GM21515 (cell line): ENCODE measurements at regions not wholly inside any gene's neighbourhood (a gene's known extent, or its start where the extent isn't known, plus 50 kb on each side); places are given as distances from the start of the nearest gene placed in this dataset.

ENCODE experiments used
- ATAC-seq: cut with Tn5 transposase; IDR thresholded peaks from one replicate; pipeline ENCODE4 v1.9.1; 2021; ENCODE audit not compliant: unreplicated experiment

DNA sequence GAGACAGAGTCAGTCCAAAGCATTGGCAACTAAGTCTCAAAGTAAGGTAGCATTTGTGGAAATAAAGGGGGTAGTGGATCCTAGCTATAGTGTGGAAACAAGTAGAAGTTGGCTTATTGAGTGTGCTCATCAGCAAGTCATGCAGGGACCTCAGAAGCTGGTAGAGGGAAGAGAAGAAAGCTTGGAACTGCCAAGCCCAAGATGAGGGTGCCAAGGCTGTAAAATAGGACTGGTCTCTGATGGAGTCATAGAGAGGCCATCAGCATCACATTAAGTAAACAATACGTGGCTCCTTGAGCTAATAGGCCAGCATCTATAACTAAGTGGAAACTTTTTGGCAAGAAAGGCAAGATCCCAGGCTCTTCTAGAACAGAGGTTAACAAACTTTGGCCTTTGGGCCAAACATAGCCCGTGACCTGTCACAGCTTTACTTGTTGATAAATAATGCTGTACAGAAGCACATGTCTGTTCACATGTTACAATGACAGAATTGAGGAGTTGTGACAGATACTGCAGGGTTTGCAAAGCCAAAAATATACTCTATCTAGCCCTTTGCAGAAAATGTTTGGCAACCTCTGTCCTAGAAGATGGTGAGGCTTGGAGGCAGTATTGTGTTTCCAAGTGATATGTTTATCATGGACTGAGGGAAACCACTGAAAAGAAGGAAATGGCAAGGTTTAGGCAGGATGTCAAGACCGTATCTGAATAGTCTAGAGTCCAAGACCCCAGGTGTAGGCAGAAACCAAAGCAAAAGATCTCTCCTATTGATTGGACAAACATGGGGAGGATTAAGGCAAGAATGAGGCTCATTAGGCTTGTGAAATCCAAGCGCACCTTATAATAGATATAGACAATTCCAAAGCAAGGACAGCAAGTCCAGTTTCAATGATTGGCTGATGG, 62.5 kb upstream of the CD44 start:
- no peak for ATAC-seq

DNA sequence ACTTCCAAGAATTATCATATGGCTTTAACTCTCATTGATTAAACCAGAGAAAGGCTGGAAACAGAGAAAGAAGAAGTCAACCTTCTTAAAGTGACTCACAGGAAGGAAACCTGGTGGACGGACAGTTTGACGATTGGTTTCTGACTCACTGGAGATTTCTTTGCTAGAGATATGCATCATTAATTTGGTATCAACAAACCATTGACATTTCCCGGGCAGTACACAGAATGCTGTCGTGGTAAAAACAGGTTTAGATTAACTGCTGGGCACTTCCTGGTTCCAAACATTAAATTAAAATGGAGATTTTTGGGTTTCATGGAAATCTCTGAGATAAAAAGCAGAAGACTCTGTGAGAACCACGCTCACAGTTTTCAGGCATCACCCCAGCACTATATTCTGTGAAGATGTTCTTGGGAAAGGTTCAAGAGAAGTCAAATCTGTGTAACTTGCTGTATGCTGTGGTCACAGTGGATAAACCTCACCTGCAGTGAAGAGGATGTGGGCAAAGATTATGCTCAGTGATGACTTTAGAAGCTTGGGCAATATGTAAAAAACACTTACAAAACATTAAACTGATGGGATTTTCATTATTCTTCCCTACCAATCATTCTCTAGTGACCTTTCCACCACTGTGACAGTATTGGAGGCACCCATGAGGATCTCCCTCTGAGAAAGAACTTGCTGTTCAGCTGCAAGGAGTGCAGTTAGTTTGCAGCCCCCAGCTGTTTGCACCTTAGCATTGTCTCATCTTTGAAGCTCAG, 61.1 kb upstream of the CD44 start:
- ATAC-seq: peak; percentile 43

DNA sequence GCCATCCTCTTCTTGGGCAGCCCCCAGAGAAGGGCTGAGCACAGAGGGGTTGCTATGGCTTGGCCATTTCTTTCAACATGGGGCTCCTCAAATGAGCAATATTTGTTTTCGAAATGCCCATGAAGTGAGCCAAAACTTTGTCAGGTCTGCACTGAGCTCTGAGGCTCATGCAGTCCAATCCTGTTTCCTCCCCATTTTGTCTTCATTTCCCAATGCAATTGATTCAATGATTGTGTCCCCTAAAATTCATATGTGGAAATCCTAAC, 60.6 kb upstream of the CD44 start:
- ATAC-seq: no peak

DNA sequence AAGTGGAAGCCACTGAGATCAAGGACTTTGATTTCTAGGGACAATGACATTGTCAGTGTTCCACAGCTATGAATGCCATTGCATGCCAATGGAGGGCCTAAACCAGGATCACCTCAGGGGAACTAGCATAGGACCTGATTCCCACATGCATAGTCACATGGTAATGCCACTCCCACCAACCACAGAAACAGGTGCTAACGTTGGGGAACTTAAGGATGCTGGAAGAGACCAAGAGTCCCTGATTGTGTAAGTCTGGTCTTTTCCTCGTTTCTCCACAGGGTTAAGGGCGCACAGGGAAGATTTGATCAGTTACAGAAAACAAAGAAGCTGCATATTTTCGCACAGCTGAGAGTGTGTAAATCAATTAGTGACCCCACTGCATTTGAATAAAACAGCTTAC, 59.4 kb upstream of the CD44 start:
- ATAC-seq: no peak

DNA sequence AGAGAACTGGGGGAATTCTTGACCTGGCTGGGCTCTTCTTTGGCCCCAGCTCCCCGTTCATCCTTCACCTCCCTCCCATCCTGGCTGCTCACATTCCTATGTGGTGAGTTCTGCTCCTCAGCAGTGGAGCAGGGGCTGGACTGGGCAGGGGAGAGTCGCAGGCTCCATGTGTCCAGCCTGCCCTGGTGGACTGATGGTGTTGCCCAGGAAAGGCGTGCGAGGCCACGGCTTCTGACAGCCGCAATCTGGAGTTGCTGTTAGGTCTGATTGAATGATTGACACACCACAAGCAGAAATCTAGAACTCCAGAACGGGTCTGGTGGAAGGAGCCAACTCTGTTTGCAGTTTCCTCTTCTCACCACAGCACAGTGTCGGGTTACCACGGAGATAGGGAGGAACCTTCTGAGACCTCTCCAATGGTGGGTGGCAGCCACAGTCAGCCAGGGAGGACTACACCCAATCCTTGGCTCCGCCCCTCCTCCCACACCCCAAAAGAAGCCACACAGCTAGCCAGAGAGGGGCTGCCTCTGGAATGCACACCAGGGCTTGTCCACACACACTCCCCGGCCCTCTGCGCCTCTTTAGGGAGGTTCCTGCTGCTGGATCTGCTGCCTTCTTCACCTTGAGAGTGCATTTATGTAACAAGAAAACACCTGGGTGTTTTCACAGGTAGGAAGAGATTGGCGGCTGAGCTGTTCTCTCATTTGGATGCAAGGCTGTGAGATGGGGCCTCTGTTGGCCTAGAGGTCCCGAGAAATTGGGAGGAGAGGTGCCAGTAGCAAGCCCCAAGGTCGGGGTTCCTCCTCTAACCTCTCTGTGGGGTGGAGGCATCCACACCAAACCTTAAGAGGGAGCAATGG, 56.4 kb upstream of the CD44 start:
- ATAC-seq: peak; percentile 79

DNA sequence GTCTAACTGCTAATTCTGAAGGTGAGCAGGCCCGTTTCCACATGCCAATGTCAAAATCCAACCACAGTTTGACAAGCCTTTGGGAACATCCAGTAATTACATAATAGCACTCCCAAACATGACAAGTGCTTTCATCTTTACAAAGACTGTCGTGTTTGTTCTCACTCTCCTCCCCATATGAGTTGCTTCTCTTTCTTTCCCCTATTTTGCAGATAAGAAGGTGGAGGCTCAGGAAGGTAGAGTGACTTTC, 55.9 kb upstream of the CD44 start:
- no peak for ATAC-seq

DNA sequence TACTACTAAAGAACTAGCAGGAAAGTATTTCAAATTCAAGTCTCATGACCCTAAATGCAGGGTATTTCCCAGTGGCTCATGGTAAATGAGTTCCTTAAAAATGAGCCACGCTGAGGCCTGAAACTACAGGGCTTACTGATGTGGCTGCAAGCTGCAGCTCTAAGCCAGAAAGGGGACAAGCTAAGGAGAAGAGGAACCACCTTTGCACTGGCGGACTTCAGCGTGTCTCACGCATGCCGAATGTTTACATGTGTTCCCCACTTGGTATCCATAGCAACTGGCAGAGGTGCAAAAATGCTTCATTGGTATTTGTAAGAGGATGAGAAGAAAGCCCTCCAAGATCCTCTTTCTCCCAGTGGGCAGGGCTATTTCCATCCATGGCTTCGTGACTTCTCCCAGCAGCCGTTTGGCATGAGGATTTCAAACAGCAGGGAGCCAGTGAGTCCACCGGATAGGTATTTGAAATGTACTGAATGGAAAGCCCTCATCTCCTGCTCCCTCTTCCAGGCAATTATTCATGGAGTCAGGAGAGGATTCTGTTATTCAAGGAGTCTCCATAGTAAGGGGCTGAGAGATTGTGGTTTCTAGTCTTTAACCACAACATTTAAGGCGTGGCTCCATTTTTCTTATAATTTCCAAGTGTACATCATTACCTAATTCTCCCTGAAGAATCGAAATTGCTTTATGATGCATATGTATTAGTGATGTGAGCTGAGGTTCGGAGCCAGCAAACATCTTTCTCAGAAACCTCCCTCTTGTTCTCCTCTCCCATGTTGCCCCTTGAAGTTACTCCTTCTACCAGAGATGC, 55.3 kb upstream of the CD44 start:
- ATAC-seq: peak; percentile 60

DNA sequence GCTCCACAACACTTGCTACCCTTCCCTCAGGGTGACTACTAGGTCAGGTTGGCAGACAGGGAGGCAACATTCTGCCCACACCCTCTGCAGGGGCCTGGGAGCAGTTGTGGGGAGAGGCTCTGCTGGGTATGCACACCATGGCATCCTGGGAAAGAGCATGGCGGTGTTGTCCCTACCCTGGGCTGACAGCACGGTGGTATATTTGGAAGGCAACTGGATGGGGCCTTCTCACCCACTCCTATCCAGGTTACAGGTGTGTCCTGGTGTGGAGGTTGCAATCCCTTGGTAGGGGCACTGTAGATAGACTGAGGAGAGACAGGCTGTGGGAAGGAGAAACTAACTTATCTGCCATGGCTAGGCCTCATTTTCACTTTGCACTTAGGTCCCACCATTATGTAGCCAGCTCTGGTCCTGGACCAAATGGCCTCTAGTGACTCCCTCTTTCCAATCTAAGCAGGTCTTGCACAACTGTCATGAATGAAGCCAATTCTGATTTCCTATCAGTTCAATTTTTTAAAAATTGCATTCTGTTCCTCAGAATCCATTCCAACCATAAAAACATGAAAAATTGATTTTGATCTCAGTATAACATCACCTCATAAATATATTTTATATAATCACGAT, 54.0 kb upstream of the CD44 start:
- no peak for ATAC-seq

DNA sequence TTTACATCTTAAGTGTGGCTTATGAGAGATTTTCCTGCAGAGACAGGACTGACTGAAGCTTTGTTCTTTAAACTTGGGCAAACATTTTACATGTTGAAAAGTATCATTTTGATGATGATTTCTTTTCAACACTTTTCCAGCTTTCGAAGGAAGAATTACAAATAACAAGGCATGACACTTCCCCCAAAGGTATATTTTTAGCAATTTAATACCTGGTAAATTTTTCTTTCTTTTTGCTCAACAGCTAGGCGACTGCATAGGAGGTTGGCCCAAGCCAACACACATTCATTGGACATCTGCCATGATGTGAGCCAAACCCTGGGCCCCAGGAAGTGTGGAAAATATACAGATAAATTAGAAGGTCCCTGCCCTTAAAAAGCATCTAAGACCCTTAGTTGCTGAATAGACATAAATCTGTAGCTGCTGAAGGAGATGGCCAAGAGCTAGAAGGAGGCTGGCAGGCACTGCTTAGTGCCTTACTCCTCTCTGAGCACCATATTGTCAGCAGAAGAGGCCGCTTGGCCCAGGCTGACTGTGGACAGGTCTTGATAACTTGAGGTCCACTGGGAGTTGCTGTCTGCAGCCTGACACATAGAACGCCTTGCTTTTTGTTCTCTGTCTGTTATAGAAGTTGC, 53.3 kb upstream of the CD44 start:
- ATAC-seq: no peak

DNA sequence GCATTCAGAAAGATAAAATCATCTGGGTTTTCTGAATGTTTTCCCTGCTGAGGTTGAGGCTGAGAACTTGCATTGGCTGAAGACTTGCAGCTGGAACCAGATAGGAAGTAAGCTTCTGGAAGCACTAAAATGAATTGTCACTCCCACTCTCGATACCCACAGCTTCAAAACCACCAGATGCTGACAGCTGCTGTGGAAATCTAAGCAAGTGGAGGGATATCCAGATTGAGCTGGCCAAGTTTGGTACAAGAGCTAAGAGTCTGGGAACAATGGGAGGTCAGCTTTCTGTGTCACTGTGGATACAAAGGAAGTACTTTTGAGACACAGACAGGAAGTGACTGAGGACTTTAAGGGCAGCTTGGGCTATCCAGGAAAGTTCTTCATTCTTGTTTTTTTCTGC, 51.3 kb upstream of the CD44 start:
- ATAC-seq: no peak

DNA sequence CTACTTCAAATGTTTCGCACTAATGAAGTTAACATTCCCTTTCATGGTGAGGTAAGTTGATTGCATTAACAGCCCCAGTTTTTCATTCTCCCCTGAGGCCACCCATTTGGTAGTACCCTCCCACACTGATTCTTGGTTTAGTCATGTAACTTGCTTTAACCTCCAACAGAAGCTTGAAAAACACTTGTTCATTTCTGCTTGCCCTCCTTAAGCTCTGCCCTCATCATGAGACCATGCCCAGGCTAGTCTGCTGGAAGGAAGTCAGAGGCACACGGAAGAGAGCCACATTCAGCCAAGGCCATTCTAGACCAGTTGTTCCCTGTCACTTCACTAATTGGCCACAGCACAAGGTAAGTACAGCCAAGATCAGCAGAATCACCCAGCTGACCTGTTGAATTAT, 50.7 kb upstream of the CD44 start:
- no peak for ATAC-seq

DNA sequence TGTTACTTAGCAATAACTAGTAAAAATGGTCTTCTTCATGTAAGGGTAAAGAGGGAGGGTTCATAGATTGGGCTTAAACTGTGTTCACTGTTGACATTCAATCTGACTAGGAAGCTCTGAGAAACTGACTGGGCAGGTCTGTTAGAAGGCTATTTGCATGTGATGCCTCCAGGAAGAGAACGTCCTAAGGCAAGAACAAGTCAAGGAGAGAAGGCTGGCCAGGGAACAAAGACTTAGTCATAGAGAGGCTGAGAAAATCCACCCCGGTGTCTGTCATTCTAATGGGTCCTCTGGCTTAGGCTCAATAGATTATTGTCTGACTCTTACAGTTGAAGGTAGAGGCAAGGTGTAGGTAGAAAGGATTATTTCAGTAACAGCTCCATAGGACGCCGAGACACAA, 50.3 kb upstream of the CD44 start:
- no peak for ATAC-seq
